GM19372 (cell line): ENCODE measurements at regions not wholly inside any gene's neighbourhood (a gene's known extent, or its start where the extent isn't known, plus 50 kb on each side); places are given as distances from the start of the nearest gene placed in this dataset.

Experiments used
- ATAC-seq: cut with Tn5 transposase; IDR thresholded peaks from one replicate; pipeline ENCODE4 v1.9.1; 2021; ENCODE audit warnings: mild to moderate bottlenecking, low read depth, moderate library complexity; ENCODE audit not compliant: unreplicated experiment

DNA sequence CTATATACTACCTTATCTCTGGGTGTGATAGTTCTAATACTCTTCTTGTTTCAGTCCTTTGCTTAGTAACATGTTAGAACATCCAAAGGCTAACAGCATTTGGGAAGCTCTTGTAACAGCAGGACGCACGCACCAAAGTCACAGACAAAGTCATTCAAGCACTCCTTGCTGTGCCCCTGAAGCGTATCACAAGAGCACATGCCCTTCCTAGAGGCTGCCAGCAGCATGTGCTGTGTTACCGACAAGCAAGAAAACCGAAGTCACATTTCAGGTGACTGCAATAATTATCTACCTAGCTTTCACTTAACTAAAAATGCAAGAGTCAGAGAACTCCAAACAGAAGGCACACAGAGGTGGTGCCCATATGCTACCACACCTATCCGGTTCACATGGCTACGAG lies 194.1 kb downstream of the KLF12 start:
- no peak for ATAC-seq

DNA sequence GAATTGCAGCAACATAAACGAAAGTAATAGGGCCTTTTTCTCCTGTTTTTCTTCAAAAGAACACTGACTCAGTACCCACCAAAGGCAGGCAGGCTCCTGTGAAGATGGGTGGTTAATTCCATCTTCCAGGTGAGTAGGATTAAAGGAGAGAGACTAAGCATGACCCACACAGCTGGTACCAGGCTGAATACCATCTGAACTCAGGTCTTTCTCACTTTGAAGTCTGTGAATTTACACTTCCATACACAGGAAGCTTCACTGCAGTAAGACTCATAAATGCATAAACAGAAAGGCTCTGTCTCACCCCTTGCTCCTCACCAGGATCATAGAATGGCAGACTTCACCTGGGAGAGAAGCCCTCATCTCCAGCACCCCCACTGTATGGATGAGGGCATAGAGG lies 194.6 kb downstream of the KLF12 start:
- no peak for ATAC-seq

DNA sequence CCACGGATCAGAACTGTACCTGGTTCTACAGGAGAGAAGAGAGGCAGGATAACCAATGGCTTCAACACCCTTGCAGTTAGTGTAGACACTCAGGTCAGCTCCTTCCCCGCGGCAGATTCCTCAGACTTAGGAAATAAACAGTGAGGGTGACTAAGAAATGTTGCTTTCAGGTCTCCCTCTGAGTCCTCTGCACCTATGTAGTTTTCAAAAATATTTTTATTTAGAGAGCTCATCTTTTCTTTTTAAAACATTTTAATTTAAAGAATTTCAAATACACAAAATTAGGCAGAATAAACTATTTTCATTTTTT lies 195.2 kb downstream of the KLF12 start:
- no peak for ATAC-seq

DNA sequence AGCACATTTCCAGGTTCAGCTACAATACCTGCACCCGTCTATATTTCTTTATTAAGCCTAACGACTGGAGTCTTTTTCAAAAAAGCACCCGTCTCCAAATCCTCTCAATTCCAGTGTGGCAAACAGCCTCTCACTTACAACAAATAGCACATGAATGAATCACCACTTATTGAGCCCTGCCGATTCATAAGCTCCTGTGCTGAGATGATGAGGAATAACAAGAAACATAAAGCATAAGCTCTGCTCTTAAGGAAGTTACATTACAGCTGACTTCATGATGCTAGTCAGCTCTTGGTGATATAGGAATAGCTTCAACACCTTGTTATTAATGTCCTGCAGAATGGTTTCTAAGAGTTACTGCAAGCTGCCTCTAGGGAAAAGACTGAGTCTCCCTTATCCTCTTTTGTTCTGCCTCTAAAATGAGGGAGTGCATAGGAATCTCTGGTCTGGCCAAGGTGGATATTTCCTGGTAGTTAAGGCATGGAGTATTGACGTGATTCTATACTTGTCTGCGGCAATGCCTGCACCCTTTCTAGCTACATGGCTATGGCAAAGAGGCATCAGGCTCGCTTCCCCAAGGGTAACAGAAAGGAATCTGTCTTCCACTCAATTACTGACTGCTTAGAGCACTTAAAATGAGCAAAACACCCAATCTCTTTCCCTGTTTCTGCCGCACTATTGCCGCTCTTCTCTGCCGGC lies 195.7 kb downstream of the KLF12 start:
- no peak for ATAC-seq

DNA sequence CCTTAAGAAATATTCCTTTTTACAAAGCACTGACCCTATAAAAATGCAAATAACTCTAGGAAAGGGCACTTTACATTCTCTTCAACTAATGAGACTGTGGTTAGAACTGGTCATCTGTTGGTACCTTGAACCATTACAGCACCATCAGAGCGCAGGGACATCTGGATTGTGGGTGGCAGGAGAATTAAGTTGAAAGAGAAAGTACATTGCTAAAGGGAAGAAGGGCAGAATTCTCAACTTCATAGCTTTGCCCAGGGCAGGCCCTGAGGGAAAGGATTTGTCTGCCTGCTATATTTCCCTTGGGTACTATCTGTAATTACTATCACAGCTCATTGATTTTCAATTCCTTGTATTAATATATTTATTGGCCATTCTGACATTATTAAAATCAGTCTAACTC lies 196.8 kb downstream of the KLF12 start:
- no peak for ATAC-seq

DNA sequence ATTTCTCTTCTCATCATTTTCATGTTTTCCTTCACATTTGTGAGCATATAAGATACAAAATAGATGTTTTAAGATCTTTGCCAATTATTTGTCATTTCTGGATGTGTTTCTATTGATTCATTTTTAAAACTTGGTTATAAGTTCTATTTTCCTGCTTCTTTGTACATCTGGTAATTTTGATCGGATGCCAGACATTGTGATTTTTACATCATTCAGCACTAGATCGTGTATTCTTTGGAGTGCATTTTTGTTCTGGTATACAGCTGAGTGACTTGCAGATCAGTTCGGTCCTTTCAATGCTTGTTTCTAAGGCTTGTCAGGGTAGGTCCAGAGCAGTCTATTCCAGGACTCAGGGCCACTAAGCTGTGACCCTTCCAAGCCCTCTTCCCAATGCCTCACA lies 198.2 kb downstream of the KLF12 start:
- no peak for ATAC-seq

DNA sequence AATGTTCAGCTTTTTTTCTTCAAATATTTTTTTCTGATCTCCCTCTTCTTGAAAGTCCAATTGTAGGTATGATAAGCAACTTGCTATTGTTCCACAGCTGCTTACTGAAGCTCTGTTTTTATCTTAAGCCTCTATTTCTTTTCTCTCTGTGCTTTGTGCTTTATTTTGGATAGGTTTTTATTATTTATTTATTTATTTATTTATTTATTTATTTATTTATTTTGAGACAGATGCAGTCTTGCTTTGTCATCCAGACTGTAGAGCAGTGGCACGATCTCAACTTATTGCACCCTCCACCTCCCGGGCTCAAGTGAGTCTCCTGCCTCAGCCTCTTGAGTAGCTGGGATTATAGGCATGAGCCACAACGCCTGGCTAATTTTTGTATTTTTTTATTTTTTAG lies 199.4 kb downstream of the KLF12 start:
- ATAC-seq, result no peak

DNA sequence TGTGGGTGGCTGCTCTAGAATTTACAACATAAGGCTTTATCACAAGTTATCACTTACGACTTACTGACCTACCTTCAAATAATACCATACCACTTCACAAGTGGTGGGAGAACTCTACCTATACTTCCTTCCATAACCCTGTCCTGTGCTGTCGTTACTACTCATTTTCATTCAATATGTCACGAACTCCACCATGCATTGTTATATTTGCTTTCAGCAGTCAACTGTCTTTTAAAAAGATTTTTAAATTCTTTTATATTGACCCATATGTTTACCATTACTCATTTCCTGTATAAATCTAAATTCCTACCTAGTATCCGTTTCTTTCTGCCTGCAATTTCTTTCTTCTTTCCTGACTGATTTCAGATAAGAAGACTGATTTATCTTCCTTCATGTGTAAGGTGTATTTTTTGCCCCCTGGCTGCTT lies 200.0 kb downstream of the KLF12 start:
- no peak for ATAC-seq

DNA sequence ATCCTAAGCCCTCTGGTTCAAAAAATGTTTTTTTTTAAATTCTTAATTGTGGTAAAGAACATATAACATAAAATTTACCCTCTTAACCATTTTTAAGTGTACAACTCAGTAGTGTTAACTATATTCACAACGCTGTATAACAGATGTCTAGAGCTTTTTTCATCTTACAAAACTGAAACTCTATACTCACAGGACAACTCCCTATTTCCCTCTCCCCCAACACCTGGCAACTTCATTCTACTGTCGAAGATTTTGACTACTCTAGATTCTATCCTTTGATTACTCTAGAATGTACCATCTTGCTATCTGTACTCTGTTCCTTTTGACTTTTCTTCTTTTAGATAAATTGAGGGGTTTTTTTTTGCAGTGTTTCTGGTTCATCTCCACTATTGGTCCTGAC lies 200.4 kb downstream of the KLF12 start:
- ATAC-seq, result no peak

DNA sequence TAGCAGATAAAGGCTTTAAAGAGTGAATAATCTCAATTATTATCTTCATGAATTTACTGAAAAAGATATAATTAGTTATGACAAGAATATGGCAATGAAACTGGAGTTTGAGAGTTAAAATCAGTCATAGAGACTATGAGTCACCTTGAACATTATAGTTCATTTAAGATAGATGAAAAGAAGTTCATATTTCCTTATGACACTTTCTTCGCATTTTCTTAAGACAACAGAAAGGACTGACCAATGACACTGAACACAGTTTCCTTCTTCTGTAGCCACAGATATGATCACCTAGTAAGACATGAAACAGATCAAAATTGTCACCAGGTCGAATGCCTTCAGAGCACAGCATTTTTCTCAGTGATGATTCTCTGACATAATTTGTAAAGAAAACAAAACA lies 202.1 kb downstream of the KLF12 start:
- no peak for ATAC-seq

DNA sequence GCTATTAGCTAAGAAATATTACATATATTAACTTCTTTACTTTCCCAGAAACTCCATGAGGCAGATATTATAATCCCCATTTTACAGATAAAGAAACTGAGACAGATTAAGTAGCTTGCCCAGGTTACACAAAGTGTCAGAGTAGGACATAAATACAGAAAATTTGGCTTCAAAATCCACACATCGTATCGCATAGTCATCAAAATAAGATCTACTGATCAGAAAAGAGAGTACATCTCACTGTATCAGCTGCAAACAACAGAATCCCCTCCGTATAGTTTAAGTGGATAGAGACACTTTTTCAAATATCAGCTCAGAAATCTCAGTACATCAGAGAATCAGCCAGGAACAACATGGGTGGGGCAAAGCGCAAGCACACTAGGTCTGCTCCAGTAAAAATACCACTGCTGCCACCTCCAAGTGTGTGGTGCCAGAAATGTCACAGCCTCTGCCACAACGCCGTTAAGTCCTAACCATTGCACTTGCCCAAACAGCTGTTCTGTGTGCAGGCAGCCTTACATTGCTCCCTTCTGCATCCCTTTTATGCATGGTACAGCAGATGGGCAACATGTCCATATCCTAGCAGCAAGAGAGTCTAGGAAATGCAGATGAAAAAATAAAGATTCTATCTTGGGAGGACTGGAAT lies 204.8 kb downstream of the KLF12 start:
- no peak for ATAC-seq

DNA sequence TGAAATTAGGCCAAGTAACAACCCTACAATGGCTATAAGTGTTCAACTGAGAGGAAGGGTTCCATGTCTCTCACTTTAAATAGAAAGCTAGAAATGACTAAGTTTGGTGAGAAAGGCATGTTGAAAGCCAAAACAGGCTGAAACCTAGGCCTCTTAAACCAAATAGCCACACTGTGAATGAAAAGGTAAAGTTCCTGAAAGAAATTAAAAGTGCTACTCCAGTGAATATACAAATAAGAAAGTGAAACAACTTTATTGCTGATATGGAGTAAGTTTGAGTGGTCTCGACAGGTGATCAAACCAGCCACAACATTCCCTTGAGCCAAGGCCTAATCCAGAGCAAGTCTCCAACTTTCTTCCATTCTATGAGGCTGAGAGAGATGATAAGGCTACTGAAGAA lies 209.6 kb downstream of the KLF12 start:
- peak; percentile 85 for ATAC-seq

DNA sequence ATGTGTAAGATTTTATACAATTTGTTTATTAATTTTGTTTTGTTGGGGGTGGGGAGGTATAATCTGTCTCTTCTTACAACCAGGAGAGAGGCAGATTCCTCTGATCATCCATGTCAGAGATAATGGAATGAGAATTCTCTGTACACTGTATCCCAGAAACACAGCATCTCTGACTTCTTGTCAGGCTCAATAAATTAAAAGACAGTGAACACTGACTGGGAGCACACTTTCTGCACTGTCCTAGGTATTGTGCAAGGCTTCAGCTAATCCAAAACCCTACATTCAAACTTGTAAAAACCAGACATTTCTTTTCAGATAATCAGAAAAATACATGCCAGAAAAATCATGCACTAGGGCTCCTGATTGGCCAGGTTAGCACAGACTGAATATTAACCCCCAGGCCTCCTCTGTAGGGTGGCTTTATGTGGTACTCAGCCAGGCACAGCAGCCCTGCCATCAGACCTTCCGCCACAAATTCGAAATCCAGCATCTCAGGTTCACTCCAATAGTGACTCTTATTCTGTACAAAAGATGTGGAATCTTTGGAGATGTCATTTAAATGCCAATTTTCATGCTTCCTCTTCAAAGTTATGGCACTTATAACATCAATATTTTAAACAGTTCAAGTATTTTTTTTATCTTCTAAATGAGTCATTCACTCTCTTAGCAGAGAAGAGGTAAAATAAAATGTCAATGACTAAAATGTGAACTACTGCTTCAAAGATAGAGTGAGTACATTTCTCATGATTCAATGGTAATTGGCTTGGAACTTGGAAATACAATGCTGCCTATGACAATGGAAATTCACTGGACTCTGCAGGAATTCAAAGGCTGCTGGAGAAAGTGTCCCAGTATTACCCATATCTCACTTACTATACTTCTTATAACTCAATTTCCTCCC lies 211.5 kb downstream of the KLF12 start:
- ATAC-seq, result no peak

DNA sequence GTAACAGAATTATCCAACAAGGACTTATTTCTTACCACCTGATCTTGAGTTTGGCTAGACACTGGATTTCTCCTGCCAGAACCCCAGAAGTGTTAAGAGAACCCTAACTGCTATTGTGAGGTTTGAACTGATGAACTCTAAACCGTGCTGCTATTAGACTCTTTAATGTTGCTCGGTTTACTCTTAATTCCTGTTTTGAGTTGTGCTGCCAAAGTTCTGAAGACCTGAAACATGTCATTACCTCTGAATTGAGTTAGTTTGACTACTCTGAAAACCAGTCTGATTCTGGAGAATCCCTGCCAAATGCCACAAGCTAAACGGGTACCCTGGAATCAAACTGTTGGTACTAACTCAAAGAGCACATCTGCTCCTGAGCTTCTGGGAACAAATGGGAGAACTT lies 215.5 kb downstream of the KLF12 start:
- ATAC-seq, result no peak

DNA sequence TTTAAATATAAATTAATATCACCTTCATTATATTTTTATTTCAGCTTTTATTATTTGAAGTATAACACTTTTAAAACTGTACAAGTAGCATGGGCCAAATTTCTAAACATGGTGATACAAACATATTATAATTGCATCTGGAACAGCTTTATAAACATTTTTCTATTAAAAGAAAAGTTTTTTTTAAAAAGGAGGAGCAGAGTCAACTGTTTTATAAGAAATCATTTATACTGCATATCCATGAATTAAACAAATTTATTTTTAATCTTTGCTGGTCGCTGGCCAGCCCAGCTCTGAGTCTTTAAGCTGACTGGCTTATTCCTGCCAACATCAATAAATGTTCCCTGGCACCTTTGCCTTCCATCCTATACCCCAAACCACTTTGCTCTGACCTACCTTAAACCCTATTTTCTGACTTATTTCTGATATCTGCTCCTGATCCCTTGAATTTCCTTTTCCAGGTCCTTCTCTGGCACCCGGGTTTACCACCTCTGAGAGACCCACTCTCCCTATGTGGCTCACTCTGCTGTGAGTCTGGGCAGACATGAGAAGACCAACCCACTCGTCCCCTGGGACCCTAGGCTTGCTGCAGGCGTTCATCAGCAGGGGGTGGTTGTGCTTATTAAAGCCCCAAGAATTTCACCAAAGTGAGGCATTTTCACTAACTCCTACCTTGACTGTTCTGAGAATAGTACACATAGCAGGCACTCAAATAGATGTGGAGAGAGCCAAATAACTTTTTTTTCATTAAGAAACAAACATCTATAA lies 220.3 kb downstream of the KLF12 start:
- no peak for ATAC-seq

DNA sequence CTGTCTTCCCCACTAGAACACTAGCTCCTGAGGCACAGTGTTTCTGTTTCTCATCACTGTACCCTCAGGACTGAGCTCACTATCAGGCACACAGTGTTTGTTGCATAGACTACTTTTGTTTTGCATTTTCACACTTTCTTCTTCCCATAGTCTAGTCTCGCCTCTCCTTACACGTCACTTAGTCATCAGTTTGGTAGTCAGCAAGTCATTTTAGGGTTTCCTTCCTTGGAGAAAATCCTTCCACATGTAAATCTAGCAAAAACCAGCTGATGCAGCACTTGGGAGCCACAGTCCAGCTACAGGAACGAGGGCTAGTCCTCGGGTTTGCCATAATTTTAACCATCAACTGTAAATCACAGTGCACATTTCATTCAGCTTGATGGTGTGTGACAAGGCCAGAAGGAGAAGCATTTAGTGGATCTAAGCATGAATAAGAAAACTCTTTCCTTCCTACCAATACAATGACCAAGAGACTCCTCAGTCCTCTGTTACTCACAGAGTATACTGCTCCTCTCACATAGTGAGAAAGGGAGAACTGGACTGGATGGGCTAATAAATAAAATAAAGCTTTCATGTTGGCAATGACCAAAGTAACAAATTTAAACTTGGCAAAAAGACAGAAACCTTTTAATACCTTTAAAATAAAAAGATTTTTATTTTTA lies 221.0 kb downstream of the KLF12 start:
- no peak for ATAC-seq

DNA sequence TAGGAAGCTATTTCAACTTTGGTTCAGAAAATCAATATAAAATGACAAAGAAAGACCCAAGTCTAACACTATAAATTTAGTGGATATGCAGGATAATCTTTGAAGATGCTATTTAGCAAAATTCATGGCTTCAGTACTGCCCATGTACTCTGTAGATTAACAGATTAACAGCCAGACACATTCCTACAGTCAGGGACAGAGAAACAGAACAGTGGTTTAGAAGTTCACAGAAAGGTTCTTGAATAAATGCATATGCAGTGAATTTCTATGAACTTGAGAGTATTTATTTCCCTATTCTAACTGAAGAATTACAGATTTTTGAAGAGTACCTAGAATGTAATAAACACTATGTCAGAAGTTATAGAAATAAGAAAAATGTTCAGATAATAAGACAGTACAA lies 222.8 kb downstream of the KLF12 start:
- no peak for ATAC-seq

DNA sequence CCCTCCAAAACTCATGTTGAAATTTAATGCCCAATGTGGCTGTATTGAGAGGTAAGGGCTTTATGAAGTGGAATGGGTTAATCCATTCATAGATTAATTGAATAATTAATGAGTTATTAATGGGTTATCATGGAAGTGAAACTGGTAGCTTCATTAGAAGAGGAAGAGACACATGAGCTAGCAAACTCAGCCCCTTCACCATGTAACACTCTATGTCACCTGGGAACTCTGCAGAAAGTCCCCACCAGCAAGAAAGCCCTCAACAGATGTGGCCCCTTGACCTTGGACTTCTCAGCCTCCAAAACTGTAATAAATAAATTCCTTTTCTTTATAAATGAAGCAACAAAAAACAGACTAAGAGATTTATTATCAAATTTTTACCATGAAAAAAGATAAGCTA lies 223.5 kb downstream of the KLF12 start:
- ATAC-seq, result no peak

DNA sequence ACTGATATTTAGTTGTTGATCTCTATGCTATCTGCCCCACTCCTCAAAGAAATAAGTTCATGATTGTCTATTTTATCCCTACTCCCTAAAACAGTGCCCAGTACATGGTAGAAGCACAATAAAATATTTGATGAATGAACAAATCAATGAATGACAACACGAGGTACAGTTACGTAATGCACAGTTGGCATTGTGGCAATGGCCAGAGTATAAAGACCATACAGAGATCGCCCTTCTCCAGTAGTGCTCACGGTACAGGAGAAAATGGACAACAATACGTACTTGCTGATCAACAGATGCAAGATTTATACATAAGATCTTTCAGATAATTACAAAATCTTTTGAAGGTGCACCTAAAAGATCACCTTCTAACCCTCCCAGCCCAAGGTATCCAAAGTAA lies 225.4 kb downstream of the KLF12 start:
- ATAC-seq, result no peak

DNA sequence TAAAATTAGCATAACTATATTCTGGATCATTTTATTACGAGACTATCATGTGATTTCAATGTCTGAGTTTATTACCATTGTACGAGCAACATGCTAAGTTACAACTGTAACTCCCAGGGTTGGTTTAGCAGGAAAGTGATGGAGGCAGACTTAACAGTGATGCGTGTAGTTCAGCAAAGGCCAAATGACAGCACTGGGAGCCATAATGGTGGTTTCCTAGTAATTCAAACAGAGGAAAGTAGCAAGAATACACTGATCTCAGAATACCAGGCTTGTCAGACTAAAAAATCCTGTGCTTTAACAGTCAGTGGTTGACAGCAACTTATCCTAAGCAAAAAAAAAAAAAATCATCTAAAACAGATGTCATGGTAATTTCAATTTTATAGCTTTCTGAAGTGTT lies 229.6 kb downstream of the KLF12 start:
- ATAC-seq, result no peak
